GM21360 (cell line): ENCODE measurements at regions not wholly inside any gene's neighbourhood (a gene's known extent, or its start where the extent isn't known, plus 50 kb on each side); places are given as distances from the start of the nearest gene placed in this dataset.

Experiments
- ATAC-seq: cut with Tn5 transposase; IDR thresholded peaks from one replicate; pipeline ENCODE4 v1.9.1; 2021; ENCODE audit warnings: mild to moderate bottlenecking, moderate library complexity; ENCODE audit not compliant: unreplicated experiment

GRCh38 chr6:21508753-21509152 lies 84.8 kb upstream of the SOX4 start:
- ATAC-seq: no peak

- ATAC-seq: no peak
Measured at GRCh38 chr6:21511891-21512550, 81.5 kb upstream of the SOX4 start.

GRCh38 chr6:21514288-21514687 lies 79.3 kb upstream of the SOX4 start:
- no peak for ATAC-seq

GRCh38 chr6:21518317-21518716 lies 75.2 kb upstream of the SOX4 start:
- no peak for ATAC-seq

GRCh38 chr6:21519642-21520041 lies 73.9 kb upstream of the SOX4 start:
- no peak for ATAC-seq

- no peak for ATAC-seq
Measured at GRCh38 chr6:21521276-21521675, 72.3 kb upstream of the SOX4 start.

- no peak for ATAC-seq
Measured at GRCh38 chr6:21522143-21522747, 71.3 kb upstream of the SOX4 start.

- no peak for ATAC-seq
Measured at GRCh38 chr6:21522797-21523456, 70.6 kb upstream of the SOX4 start.

GRCh38 chr6:21523652-21524051 lies 69.9 kb upstream of the SOX4 start:
- ATAC-seq: no peak

GRCh38 chr6:21524201-21524600 lies 69.3 kb upstream of the SOX4 start:
- no peak for ATAC-seq

GRCh38 chr6:21526974-21527373 lies 66.6 kb upstream of the SOX4 start:
- no peak for ATAC-seq

GRCh38 chr6:21527731-21528130 lies 65.8 kb upstream of the SOX4 start:
- ATAC-seq: no peak

- ATAC-seq: no peak
Measured at GRCh38 chr6:21529431-21529830, 64.1 kb upstream of the SOX4 start.

GRCh38 chr6:21531393-21531792 lies 62.2 kb upstream of the SOX4 start:
- no peak for ATAC-seq

- no peak for ATAC-seq
Measured at GRCh38 chr6:21533678-21534077, 59.9 kb upstream of the SOX4 start.

GRCh38 chr6:21536280-21536766 lies 57.2 kb upstream of the SOX4 start:
- ATAC-seq: no peak

- no peak for ATAC-seq
Measured at GRCh38 chr6:21537637-21538036, 55.9 kb upstream of the SOX4 start.

- ATAC-seq: no peak
Measured at GRCh38 chr6:21538186-21538798, 55.3 kb upstream of the SOX4 start.

- ATAC-seq: no peak
Measured at GRCh38 chr6:21539621-21540100, 53.9 kb upstream of the SOX4 start.
